ENCODE measurements at regions not wholly inside any gene's neighbourhood (a gene's known extent, or its start where the extent isn't known, plus 50 kb on each side); places are given as distances from the start of the nearest gene placed in this dataset.

GRCh38 chr13:91146601-91147000, 200.9 kb upstream of the MIR17HG start:
- TF ChIP-seq, protein P1, sequence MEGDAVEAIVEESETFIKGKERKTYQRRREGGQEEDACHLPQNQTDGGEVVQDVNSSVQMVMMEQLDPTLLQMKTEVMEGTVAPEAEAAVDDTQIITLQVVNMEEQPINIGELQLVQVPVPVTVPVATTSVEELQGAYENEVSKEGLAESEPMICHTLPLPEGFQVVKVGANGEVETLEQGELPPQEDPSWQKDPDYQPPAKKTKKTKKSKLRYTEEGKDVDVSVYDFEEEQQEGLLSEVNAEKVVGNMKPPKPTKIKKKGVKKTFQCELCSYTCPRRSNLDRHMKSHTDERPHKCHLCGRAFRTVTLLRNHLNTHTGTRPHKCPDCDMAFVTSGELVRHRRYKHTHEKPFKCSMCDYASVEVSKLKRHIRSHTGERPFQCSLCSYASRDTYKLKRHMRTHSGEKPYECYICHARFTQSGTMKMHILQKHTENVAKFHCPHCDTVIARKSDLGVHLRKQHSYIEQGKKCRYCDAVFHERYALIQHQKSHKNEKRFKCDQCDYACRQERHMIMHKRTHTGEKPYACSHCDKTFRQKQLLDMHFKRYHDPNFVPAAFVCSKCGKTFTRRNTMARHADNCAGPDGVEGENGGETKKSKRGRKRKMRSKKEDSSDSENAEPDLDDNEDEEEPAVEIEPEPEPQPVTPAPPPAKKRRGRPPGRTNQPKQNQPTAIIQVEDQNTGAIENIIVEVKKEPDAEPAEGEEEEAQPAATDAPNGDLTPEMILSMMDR (IDR thresholded peaks at IDR 0.05), result no peak
- DNase-seq (no peak), ATAC-seq (ENCODE audit: low read depth) (no peak)
- Mint-ChIP-seq H3K27ac (no peak overlapping the region), H3K9me3 (no peaks in the 10 kb centered on the region), H3K4me3 (no peak overlapping the region), H3K4me1 (no peaks in the 10 kb centered on the region), H3K36me3 (ENCODE audit: low read depth) (no peaks in the 10 kb centered on the region), H3K27me3 (no peaks in the 10 kb centered on the region)
- CTCF ChIA-PET, result no interaction called here
- POLR2A ChIA-PET, result interaction anchor here (0.7 kb wide), 1 partner anchor 80 kb away, joined by 6 read pairs; no protein-coding TSS in a partner anchor
- intact Hi-C loops (cut with micrococcal nuclease), result no loop called here

GRCh38 chr13:91148098-91148497, 199.4 kb upstream of the MIR17HG start:
- DNase-seq (no peak), ATAC-seq (ENCODE audit: low read depth) (no peak)
- TF ChIP-seq, protein P1 (IDR thresholded peaks at IDR 0.05), result no peak
- POLR2A ChIA-PET, result no interaction called here
- H3K36me3 Mint-ChIP-seq (ENCODE audit: low read depth), result no peaks in the 10 kb centered on the region
- CTCF ChIA-PET, result no interaction called here
- no peak overlapping the region for H3K27ac Mint-ChIP-seq
- no peaks in the 10 kb centered on the region for H3K9me3 Mint-ChIP-seq
- no peaks in the 10 kb centered on the region for H3K4me1 Mint-ChIP-seq
- H3K4me3 Mint-ChIP-seq, result no peak overlapping the region
- intact Hi-C loops (cut with micrococcal nuclease), result no loop called here
- no peaks in the 10 kb centered on the region for H3K27me3 Mint-ChIP-seq

DNA sequence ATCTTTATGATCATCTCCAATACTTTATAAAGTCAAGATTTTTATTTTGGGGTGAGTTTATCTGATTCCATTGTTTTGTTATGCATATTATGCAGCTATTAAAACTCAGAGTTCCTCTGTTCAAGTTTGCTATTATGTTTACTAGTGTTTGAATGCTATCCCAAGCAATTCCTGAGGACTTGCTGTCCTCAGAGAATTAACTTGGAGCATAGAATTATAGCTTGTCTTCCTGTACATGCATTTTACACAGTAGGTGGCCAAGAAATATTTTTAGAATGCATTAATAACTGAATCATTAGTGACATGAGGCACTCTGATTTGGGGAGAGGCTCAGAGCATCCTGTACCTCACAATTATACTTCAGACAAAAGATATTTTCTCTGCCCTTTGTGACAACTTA, 195.6 kb upstream of the MIR17HG start:
- H3K27ac Mint-ChIP-seq, result no peak overlapping the region
- H3K9me3 Mint-ChIP-seq, result no peaks in the 10 kb centered on the region
- TF ChIP-seq, protein P1 (IDR thresholded peaks at IDR 0.05), result no peak
- no peaks in the 10 kb centered on the region for H3K36me3 Mint-ChIP-seq (ENCODE audit: low read depth)
- H3K4me3 Mint-ChIP-seq, result no peak overlapping the region
- intact Hi-C loops (cut with micrococcal nuclease), result no loop called here
- ChIA-PET POLR2A (no interaction called here), CTCF (no interaction called here)
- ATAC-seq (ENCODE audit: low read depth), result no peak
- H3K27me3 Mint-ChIP-seq, result peaks cover 2% of the 10 kb centered on the region
- H3K4me1 Mint-ChIP-seq, result no peaks in the 10 kb centered on the region
- DNase-seq, result no peak

DNA sequence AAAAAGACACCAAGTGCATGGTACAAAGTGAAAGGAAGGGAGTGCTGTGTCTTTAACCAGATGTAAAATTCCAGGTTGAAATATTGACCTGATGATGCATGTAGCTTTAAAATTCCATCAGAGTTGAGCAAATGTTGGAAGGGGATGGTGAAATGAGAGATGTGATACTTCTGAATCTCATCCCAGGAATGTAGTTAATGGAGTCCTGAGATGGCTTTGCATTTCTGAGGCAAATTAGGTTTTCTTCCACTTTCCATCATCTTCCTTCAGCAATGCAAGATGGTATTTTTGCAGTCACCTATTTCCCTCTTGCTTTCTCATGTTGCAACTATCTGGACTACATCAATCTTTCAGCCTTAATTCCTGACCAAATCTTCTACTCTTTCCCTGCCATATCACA, 194.1 kb upstream of the MIR17HG start:
- Mint-ChIP-seq H3K27me3 (peaks cover 2% of the 10 kb centered on the region), H3K36me3 (ENCODE audit: low read depth) (no peaks in the 10 kb centered on the region), H3K9me3 (no peaks in the 10 kb centered on the region), H3K4me1 (no peaks in the 10 kb centered on the region), H3K4me3 (no peak overlapping the region), H3K27ac (no peak overlapping the region)
- POLR2A ChIA-PET, result no interaction called here
- CTCF ChIA-PET, result no interaction called here
- intact Hi-C loops (cut with micrococcal nuclease), result no loop called here
- TF ChIP-seq, protein P1 (IDR thresholded peaks at IDR 0.05), result no peak
- no peak for DNase-seq
- no peak for ATAC-seq (ENCODE audit: low read depth)

DNA sequence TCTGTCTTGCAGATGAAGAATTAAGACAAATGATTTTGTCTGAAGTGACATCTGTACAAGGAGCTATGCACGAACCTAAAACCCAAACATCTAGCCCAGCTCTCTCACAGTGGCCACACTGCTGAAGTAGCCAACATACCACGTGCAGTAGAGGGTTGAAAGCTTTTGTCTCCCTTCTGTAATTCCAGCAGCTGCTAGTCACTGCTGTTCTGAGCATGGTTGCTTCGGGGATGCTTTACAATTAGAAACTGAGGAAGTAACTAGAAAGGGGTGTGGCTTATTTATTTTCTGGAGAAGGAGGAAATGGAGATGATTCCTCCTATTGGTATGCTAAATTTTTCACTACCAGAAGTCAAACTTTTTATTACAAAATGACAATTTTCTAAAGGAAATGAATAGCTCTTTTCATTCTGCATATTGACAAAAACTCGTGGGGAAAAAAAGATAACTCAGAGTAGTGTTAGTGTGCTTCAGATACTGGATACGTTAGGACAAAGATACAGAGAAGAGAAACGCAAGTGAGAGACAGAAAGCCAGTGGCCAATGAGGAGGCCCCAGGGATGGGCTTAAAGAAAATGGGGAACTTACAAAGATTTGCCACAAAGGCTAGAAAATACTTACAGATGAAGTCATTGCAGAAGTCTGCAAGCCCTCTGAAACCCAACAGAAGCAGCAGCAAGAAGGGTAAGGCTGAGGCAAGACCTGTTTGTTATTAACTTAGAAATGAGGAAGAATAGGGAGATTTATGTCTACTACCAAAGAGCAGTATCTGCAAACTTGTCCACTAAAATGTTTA, 192.7 kb upstream of the MIR17HG start:
- peaks cover 2% of the 10 kb centered on the region for H3K27me3 Mint-ChIP-seq
- CTCF ChIA-PET, result no interaction called here
- intact Hi-C loops (cut with micrococcal nuclease), result no loop called here
- no peak for ATAC-seq (ENCODE audit: low read depth)
- no peak overlapping the region for H3K27ac Mint-ChIP-seq
- no peak for DNase-seq
- H3K4me1 Mint-ChIP-seq, result no peaks in the 10 kb centered on the region
- no peak overlapping the region for H3K4me3 Mint-ChIP-seq
- TF ChIP-seq, protein P1 (IDR thresholded peaks at IDR 0.05), result no peak
- no peaks in the 10 kb centered on the region for H3K9me3 Mint-ChIP-seq
- H3K36me3 Mint-ChIP-seq (ENCODE audit: low read depth), result no peaks in the 10 kb centered on the region
- POLR2A ChIA-PET, result no interaction called here
